Endothelial cell of umbilical vein (primary cell): ENCODE measurements at regions not wholly inside any gene's neighbourhood (a gene's known extent, or its start where the extent isn't known, plus 50 kb on each side); places are given as distances from the start of the nearest gene placed in this dataset.

Experiments
- CTCF ChIP-seq, 2 donors: IDR thresholded peaks; 1 replicate in 1 of 2; 2 replicates in 1 of 2; pipeline ENCODE4 v1.5.1; 2011; ENCODE audit warnings: low read length in 2 of 2, mild to moderate bottlenecking in 2 of 2, moderate library complexity in 2 of 2, control low read depth in 1 of 2, inconsistent platforms in 1 of 2, low read depth in 1 of 2; ENCODE audit not compliant: insufficient read depth in 1 of 2; ENCODE audit errors: extremely low read depth in 1 of 2
- EZH2 ChIP-seq: IDR thresholded peaks from 2 replicates; pipeline ENCODE4 v1.6.1; 2012; ENCODE audit warnings: borderline replicate concordance, low read depth, mild to moderate bottlenecking, moderate library complexity, low read length, inconsistent platforms; ENCODE audit not compliant: severe bottlenecking
- FOS ChIP-seq: IDR thresholded peaks from 2 replicates; pipeline ENCODE4 v1.6.1; 2011; ENCODE audit warnings: mild to moderate bottlenecking, low read length, moderate library complexity, borderline replicate concordance; ENCODE audit not compliant: insufficient read depth
- GATA2 ChIP-seq: IDR thresholded peaks from 2 replicates; pipeline ENCODE4 v1.7.0; 2011; ENCODE audit warnings: low read depth, mild to moderate bottlenecking, moderate library complexity, mixed read lengths, low read length; ENCODE audit not compliant: insufficient read length, insufficient read depth
- JUN ChIP-seq: IDR thresholded peaks from 2 replicates; pipeline ENCODE4 v1.6.1; 2011; ENCODE audit warnings: borderline replicate concordance, low read depth; ENCODE audit not compliant: insufficient read length, insufficient read depth
- MYC ChIP-seq: IDR thresholded peaks from one replicate; pipeline ENCODE4 v1.6.1; 2011; ENCODE audit warnings: mild to moderate bottlenecking, low read depth, low read length
- POLR2A ChIP-seq: IDR thresholded peaks from 2 replicates; pipeline ENCODE4 v1.6.1; 2012; ENCODE audit warnings: low read depth, mild to moderate bottlenecking, control low read depth, low read length
- POLR2AphosphoS5 ChIP-seq: IDR thresholded peaks from 2 replicates; pipeline ENCODE4 v1.6.1; 2012; ENCODE audit warnings: low read depth, mild to moderate bottlenecking, control low read depth, low read length, moderate library complexity; ENCODE audit not compliant: insufficient read depth
- TF ChIP-seq, protein P1 (sequence below): IDR thresholded peaks from 2 replicates; pipeline ENCODE4 v1.6.1; 2011; ENCODE audit not compliant: insufficient read depth, insufficient read length

- TF ChIP-seq, protein P1, sequence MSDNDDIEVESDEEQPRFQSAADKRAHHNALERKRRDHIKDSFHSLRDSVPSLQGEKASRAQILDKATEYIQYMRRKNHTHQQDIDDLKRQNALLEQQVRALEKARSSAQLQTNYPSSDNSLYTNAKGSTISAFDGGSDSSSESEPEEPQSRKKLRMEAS: no peak
- TF ChIP-seq CTCF (IDR thresholded peaks at IDR 0.05; ENCODE audit: extremely low read depth in 1 of 2, insufficient read depth in 1 of 2, low read depth in 1 of 2, low read length in 2 of 2): no peak
- TF ChIP-seq POLR2A: no peak
- TF ChIP-seq EZH2: no peak
- TF ChIP-seq POLR2AphosphoS5: no peak
- TF ChIP-seq FOS: no peak
- TF ChIP-seq GATA2: no peak
- TF ChIP-seq MYC: no peak
- TF ChIP-seq JUN: no peak
Observed at GRCh38 chr3:20669675-20670074, 483.7 kb upstream of the SGO1 start.
